Kidney glomerular epithelial cell (primary cell): ENCODE measurements at regions not wholly inside any gene's neighbourhood (a gene's known extent, or its start where the extent isn't known, plus 50 kb on each side); places are given as distances from the start of the nearest gene placed in this dataset.

Source experiments
- DNase-seq: peaks from one replicate; lab custom pipeline; 2025; lab: John Stamatoyannopoulos, UW

- DNase-seq, result no peak
Measured at GRCh38 chr1:222105393-222105737, 363.5 kb upstream of the DUSP10 start.

GRCh38 chr1:222104694-222105392, 363.0 kb upstream of the DUSP10 start:
- DNase-seq, result no peak

GRCh38 chr1:222104097-222104496, 362.2 kb upstream of the DUSP10 start:
- DNase-seq, result no peak

- DNase-seq, result no peak
Measured at GRCh38 chr1:222099746-222100145, 357.9 kb upstream of the DUSP10 start.

- no peak for DNase-seq
Measured at GRCh38 chr1:222098404-222098803, 356.5 kb upstream of the DUSP10 start.

- no peak for DNase-seq
Measured at GRCh38 chr1:222097588-222097987, 355.7 kb upstream of the DUSP10 start.

GRCh38 chr1:222096883-222097282, 355.0 kb upstream of the DUSP10 start:
- no peak for DNase-seq

- DNase-seq, result no peak
Measured at GRCh38 chr1:222096476-222096772, 354.5 kb upstream of the DUSP10 start.

- DNase-seq, result no peak
Measured at GRCh38 chr1:222095606-222096475, 354.0 kb upstream of the DUSP10 start.

- no peak for DNase-seq
Measured at GRCh38 chr1:222093518-222093917, 351.6 kb upstream of the DUSP10 start.

GRCh38 chr1:222090103-222090502, 348.2 kb upstream of the DUSP10 start:
- DNase-seq, result no peak

GRCh38 chr1:222087221-222087920, 345.5 kb upstream of the DUSP10 start:
- DNase-seq, result peak; percentile 37

- DNase-seq, result peak; percentile 95
Measured at GRCh38 chr1:222084996-222085395, 343.1 kb upstream of the DUSP10 start.

GRCh38 chr1:222084048-222084447, 342.2 kb upstream of the DUSP10 start:
- no peak for DNase-seq

GRCh38 chr1:222081859-222082258, 340.0 kb upstream of the DUSP10 start:
- DNase-seq, result no peak

- no peak for DNase-seq
Measured at GRCh38 chr1:222079566-222079965, 337.7 kb upstream of the DUSP10 start.

- DNase-seq, result no peak
Measured at GRCh38 chr1:222077206-222077605, 335.3 kb upstream of the DUSP10 start.

GRCh38 chr1:222074317-222074716, 332.4 kb upstream of the DUSP10 start:
- DNase-seq, result no peak

GRCh38 chr1:222073307-222073995, 331.6 kb upstream of the DUSP10 start:
- peak; percentile 93 for DNase-seq

GRCh38 chr1:222071387-222071786, 329.5 kb upstream of the DUSP10 start:
- DNase-seq, result no peak

GRCh38 chr1:222068937-222069336, 327.0 kb upstream of the DUSP10 start:
- peak; percentile 98 for DNase-seq

GRCh38 chr1:222068101-222068500, 326.2 kb upstream of the DUSP10 start:
- no peak for DNase-seq
